ENCODE measurements at regions not wholly inside any gene's neighbourhood (a gene's known extent, or its start where the extent isn't known, plus 50 kb on each side); places are given as distances from the start of the nearest gene placed in this dataset.

GRCh38 chr2:129707800-129708199 lies 271.7 kb upstream of the RAB6C start:
- TF ChIP-seq CTCF (IDR thresholded peaks at IDR 0.05; ENCODE audit: extremely low read depth in 1 of 2, insufficient read depth in 1 of 2, low read depth in 1 of 2, low read length in 2 of 2) (no peak), POLR2AphosphoS5 (IDR thresholded peaks at IDR 0.05; ENCODE audit: insufficient read depth, low read depth, low read length) (no peak), JUN (IDR thresholded peaks at IDR 0.05; ENCODE audit: borderline replicate concordance, insufficient read depth, insufficient read length, low read depth) (no peak), EZH2 (IDR thresholded peaks at IDR 0.05; ENCODE audit: borderline replicate concordance, low read depth, low read length, severe bottlenecking) (no peak)
